ENCODE measurements at regions not wholly inside any gene's neighbourhood (a gene's known extent, or its start where the extent isn't known, plus 50 kb on each side); places are given as distances from the start of the nearest gene placed in this dataset.

DNA sequence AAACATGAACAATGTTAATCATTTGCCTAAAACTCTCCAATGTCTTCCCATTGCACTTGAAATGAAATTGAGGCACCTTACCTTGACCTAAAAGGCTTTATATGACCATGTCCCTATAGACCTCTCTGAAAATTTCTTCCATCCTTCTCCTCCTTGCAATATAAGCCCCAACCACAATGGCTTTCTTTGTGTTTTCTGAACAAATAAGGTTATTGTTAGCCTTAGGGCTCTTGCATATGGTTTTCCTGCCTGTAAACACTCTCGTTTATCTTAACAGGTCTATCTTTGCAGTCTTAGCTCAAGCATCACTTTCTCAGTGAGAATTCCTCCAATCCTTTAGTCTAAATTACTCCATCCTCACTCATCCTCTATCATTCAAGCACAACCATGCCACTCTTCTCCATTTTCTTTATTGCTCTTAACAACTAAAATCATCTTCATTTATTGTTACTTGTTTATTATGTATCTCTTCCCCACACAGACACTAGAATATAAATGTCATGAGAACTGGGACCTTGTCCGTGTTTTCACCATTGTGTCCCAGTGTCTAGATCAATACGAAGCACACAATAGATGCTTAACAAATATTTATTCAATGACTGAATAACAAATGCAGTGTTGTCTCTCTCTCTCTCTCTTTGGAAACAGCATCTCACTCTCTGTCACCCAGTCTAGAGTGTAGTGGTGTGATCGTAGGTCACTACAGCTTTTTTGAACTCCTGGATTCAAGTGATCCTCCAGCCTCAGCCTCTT is 129.3 kb downstream of the RDH14 start:
- WGBS, 2 donors, result 69 to 87% methylated on average over 4 of the region's 4 CpGs
- no peak overlapping the region for H3K4me3 ChIP-seq (ENCODE audit: low read depth, poor library complexity, severe bottlenecking)
- DNase-seq (ENCODE audit: low spot score in 2 of 2), result no peak
- intact Hi-C loops (cut with DNase I; ENCODE audit: low total_unique reads), result no loop called here
- no peak for TF ChIP-seq POLR2A (IDR thresholded peaks at IDR 0.05)
- TF ChIP-seq, protein P1, sequence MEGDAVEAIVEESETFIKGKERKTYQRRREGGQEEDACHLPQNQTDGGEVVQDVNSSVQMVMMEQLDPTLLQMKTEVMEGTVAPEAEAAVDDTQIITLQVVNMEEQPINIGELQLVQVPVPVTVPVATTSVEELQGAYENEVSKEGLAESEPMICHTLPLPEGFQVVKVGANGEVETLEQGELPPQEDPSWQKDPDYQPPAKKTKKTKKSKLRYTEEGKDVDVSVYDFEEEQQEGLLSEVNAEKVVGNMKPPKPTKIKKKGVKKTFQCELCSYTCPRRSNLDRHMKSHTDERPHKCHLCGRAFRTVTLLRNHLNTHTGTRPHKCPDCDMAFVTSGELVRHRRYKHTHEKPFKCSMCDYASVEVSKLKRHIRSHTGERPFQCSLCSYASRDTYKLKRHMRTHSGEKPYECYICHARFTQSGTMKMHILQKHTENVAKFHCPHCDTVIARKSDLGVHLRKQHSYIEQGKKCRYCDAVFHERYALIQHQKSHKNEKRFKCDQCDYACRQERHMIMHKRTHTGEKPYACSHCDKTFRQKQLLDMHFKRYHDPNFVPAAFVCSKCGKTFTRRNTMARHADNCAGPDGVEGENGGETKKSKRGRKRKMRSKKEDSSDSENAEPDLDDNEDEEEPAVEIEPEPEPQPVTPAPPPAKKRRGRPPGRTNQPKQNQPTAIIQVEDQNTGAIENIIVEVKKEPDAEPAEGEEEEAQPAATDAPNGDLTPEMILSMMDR (IDR thresholded peaks at IDR 0.05), result no peak

DNA sequence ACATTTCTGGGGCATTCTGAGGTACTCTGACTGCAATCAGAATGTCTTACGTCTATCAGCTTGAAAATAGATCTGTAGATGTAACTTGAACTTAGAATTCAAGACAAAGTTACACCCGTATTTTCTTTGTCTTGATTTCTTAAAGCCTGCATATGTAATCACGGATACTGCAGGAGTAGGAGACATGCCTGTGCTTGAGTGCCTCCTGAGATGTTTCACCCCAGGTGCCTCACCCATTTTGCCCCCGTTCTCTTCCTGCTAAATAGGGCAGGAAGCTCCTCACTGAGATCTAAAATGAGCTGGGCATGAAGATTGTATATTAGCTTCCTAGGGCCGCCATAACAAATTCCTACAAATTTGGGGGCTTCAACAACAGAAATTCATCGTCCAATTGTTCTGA is 131.9 kb downstream of the RDH14 start:
- TF ChIP-seq POLR2A (IDR thresholded peaks at IDR 0.05), result no peak
- TF ChIP-seq, protein P1 (IDR thresholded peaks at IDR 0.05), result no peak
- DNase-seq (ENCODE audit: low spot score in 2 of 2), result no peak
- intact Hi-C loops (cut with DNase I; ENCODE audit: low total_unique reads), result no loop called here
- no peak overlapping the region for H3K4me3 ChIP-seq (ENCODE audit: low read depth, poor library complexity, severe bottlenecking)
- 57 to 69% methylated on average over 6 of the region's 6 CpGs for WGBS, 2 donors

DNA sequence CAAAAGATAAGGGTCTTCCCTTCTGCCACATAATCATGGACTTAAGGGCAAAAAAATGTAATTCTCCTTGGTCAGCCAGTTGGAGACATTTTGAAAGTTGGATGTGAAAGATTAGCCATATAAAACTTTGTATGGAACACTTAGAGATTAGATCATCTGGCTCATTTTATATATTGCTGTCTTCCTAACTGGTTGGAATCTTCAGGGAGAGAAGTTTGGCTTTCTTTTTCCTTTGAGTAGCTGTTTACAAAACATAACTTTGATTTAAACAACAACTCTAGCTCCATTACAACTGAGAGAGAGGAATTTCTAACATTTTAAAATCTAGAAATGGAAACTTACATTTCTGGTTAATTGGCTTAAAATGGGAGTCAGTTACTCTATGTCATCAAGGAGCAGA is 132.7 kb downstream of the RDH14 start:
- no peak for DNase-seq (ENCODE audit: low spot score in 2 of 2)
- TF ChIP-seq POLR2A (IDR thresholded peaks at IDR 0.05), result no peak
- TF ChIP-seq, protein P1 (IDR thresholded peaks at IDR 0.05), result no peak
- intact Hi-C loops (cut with DNase I; ENCODE audit: low total_unique reads), result no loop called here
- no peak overlapping the region for H3K4me3 ChIP-seq (ENCODE audit: low read depth, poor library complexity, severe bottlenecking)

DNA sequence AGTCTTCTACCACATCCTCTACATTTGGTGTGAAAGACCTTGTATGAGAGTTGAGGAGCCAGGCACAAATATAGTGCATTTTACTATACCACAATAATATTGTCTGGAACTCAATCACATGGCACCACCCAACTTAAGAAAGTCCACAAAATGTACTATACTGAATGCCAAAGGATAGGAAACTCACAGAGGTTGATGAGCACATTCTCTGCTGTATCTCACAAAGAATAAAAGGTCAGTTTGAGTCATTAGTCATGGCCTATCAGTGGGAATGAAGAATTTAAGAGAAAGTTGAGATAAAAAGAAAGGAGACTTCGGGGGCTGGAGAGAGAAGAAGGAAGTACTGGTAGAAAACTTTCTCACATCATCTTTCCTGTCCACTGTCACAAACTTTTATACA is 134.3 kb downstream of the RDH14 start:
- 78 to 80% methylated on average over 1 of the region's 1 CpG for WGBS, 2 donors
- DNase-seq (ENCODE audit: low spot score in 2 of 2), result no peak
- TF ChIP-seq, protein P1 (IDR thresholded peaks at IDR 0.05), result no peak
- no peak for TF ChIP-seq POLR2A (IDR thresholded peaks at IDR 0.05)
- intact Hi-C loops (cut with DNase I; ENCODE audit: low total_unique reads), result no loop called here
- H3K4me3 ChIP-seq (ENCODE audit: low read depth, poor library complexity, severe bottlenecking), result no peak overlapping the region

DNA sequence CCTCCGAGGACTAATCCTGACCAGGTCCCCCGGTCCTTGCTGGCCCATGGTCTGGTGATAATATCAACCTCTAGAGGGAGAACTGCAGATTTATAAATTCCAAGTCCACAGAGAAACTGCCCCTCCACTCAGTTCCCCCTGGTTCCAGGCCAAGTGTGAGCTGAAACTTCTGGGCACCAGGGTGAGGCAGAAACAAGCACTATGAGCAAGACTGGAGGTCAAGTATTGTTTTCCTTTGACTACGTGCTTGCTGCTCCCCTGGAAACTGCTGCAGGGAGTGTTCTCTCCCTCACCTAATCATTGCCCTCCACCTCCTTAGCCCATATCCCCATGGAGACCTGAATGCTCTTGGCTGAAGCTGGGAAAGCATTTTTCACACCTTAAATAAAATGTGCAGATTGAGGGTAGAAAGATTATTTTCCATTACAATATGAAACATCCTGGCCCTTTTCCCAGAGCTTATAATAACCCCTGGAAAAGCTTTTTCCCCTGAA is 135.2 kb downstream of the RDH14 start:
- no peak for TF ChIP-seq POLR2A (IDR thresholded peaks at IDR 0.05)
- TF ChIP-seq, protein P1 (IDR thresholded peaks at IDR 0.05), result no peak
- intact Hi-C loops (cut with DNase I; ENCODE audit: low total_unique reads), result no loop called here
- no peak overlapping the region for H3K4me3 ChIP-seq (ENCODE audit: low read depth, poor library complexity, severe bottlenecking)
- 65 to 69% methylated on average over 3 of the region's 3 CpGs for WGBS, 2 donors
- DNase-seq (ENCODE audit: low spot score in 2 of 2), result no peak

DNA sequence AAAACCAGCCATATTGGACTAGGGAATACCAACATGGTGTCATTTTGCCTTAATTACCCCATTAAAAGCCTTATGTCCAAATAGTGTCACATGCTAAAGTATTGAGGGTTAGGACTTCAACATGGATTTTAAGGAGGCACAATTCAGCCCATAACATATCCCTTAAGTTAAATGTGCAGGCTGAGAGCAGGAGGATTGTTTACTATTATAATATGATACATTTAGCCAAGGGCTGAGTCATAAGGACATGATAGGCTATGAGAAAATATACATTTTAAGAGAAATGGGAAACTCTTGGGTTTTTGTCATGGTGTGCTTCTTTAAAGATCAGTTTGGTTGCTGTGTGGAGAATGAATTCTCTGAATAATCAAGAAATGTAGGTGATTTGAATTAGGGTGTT is 136.8 kb downstream of the RDH14 start:
- TF ChIP-seq, protein P1 (IDR thresholded peaks at IDR 0.05), result no peak
- TF ChIP-seq POLR2A (IDR thresholded peaks at IDR 0.05), result no peak
- no peak overlapping the region for H3K4me3 ChIP-seq (ENCODE audit: low read depth, poor library complexity, severe bottlenecking)
- no peak for DNase-seq (ENCODE audit: low spot score in 2 of 2)
- intact Hi-C loops (cut with DNase I; ENCODE audit: low total_unique reads), result no loop called here
